ENCODE measurements at regions not wholly inside any gene's neighbourhood (a gene's known extent, or its start where the extent isn't known, plus 50 kb on each side); places are given as distances from the start of the nearest gene placed in this dataset.

GRCh38 chr2:129375632-129376425 is 603.6 kb upstream of the RAB6C start:
- TF ChIP-seq POLR2A (IDR thresholded peaks at IDR 0.05) = no peak
- TF ChIP-seq, protein P1, sequence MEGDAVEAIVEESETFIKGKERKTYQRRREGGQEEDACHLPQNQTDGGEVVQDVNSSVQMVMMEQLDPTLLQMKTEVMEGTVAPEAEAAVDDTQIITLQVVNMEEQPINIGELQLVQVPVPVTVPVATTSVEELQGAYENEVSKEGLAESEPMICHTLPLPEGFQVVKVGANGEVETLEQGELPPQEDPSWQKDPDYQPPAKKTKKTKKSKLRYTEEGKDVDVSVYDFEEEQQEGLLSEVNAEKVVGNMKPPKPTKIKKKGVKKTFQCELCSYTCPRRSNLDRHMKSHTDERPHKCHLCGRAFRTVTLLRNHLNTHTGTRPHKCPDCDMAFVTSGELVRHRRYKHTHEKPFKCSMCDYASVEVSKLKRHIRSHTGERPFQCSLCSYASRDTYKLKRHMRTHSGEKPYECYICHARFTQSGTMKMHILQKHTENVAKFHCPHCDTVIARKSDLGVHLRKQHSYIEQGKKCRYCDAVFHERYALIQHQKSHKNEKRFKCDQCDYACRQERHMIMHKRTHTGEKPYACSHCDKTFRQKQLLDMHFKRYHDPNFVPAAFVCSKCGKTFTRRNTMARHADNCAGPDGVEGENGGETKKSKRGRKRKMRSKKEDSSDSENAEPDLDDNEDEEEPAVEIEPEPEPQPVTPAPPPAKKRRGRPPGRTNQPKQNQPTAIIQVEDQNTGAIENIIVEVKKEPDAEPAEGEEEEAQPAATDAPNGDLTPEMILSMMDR (IDR thresholded peaks at IDR 0.05) = no peak
- Histone ChIP-seq H3K9me3 (no peaks in the 10 kb centered on the region), H3K4me3 (no peak overlapping the region), H3K27me3 (no peaks in the 10 kb centered on the region), H3K36me3 (no peaks in the 10 kb centered on the region), H3K27ac (no peak overlapping the region), H3K4me1 (no peaks in the 10 kb centered on the region)
- no peak for DNase-seq

GRCh38 chr2:129376426-129377077 is 602.9 kb upstream of the RAB6C start:
- no peaks in the 10 kb centered on the region for H3K27me3 ChIP-seq
- no peaks in the 10 kb centered on the region for H3K36me3 ChIP-seq
- H3K9me3 ChIP-seq = no peaks in the 10 kb centered on the region
- H3K27ac ChIP-seq = no peak overlapping the region
- no peak overlapping the region for H3K4me3 ChIP-seq
- no peak for TF ChIP-seq POLR2A (IDR thresholded peaks at IDR 0.05)
- no peak for DNase-seq
- H3K4me1 ChIP-seq = no peaks in the 10 kb centered on the region

DNA sequence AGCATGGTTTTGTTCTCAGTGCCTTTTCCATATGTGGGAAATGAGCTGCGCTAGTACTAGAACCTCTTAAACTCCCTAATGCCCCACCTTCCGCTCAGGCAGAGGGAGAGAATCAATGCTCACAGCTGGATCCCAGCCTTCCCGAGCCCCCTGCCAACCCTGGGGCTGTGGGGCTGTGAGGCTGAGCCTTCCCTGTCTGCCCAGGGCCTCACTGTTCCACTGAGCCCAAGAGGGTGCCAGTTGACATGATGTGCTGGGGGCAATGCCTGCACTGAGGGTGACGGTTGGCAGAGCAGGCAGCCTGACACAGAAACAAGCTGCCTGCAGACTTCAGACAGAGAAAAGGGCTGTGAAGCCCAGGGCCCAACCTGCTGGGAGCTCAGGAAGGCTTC is 602.4 kb upstream of the RAB6C start:
- no peaks in the 10 kb centered on the region for H3K9me3 ChIP-seq
- H3K36me3 ChIP-seq = no peaks in the 10 kb centered on the region
- H3K4me1 ChIP-seq = no peaks in the 10 kb centered on the region
- H3K27me3 ChIP-seq = no peaks in the 10 kb centered on the region
- TF ChIP-seq, protein P1 (IDR thresholded peaks at IDR 0.05) = no peak
- TF ChIP-seq POLR2A (IDR thresholded peaks at IDR 0.05) = no peak
- no peak overlapping the region for H3K4me3 ChIP-seq
- DNase-seq = no peak
- H3K27ac ChIP-seq = no peak overlapping the region

- Histone ChIP-seq H3K4me3 (no peak overlapping the region), H3K4me1 (no peaks in the 10 kb centered on the region), H3K27me3 (no peaks in the 10 kb centered on the region), H3K36me3 (no peaks in the 10 kb centered on the region), H3K27ac (no peak overlapping the region), H3K9me3 (no peaks in the 10 kb centered on the region)
- DNase-seq = no peak
- TF ChIP-seq, protein P1 (IDR thresholded peaks at IDR 0.05) = no peak
- no peak for TF ChIP-seq POLR2A (IDR thresholded peaks at IDR 0.05)
Observed at GRCh38 chr2:129378186-129378585, 601.3 kb upstream of the RAB6C start.

GRCh38 chr2:129379411-129379810 is 600.1 kb upstream of the RAB6C start:
- Histone ChIP-seq H3K27ac (no peak overlapping the region), H3K27me3 (no peaks in the 10 kb centered on the region), H3K36me3 (no peaks in the 10 kb centered on the region), H3K4me1 (no peaks in the 10 kb centered on the region), H3K4me3 (no peak overlapping the region), H3K9me3 (no peaks in the 10 kb centered on the region)
- DNase-seq = no peak
- TF ChIP-seq POLR2A (IDR thresholded peaks at IDR 0.05) = no peak
- TF ChIP-seq, protein P1 (IDR thresholded peaks at IDR 0.05) = no peak

DNA sequence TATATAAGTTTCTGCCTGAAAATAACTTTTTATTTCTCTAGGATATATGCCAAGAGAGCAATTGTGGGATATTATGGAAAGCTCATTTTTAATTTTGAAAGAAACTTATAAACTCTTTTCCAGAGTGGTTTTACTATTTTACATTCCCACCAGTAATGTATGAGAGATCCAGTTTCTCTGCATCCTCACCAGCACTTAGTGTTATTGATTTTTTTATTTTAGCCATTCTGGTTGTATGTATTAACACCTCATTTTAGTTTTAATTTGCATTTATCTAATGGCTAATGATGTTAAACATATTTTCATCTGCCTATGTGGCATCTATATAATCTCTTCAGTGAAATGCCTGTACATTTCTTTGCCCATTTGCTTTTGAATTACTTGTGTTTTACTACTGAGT is 597.7 kb upstream of the RAB6C start:
- TF ChIP-seq, protein P1 (IDR thresholded peaks at IDR 0.05) = no peak
- TF ChIP-seq POLR2A (IDR thresholded peaks at IDR 0.05) = no peak
- DNase-seq = no peak
- H3K4me3 ChIP-seq = no peak overlapping the region
- no peaks in the 10 kb centered on the region for H3K9me3 ChIP-seq
- H3K27me3 ChIP-seq = no peaks in the 10 kb centered on the region
- H3K36me3 ChIP-seq = no peaks in the 10 kb centered on the region
- H3K4me1 ChIP-seq = no peaks in the 10 kb centered on the region
- no peak overlapping the region for H3K27ac ChIP-seq

Measured in Peyer's patch (tissue), 4 donors.